ENCODE measurements at regions not wholly inside any gene's neighbourhood (a gene's known extent, or its start where the extent isn't known, plus 50 kb on each side); places are given as distances from the start of the nearest gene placed in this dataset.

DNA sequence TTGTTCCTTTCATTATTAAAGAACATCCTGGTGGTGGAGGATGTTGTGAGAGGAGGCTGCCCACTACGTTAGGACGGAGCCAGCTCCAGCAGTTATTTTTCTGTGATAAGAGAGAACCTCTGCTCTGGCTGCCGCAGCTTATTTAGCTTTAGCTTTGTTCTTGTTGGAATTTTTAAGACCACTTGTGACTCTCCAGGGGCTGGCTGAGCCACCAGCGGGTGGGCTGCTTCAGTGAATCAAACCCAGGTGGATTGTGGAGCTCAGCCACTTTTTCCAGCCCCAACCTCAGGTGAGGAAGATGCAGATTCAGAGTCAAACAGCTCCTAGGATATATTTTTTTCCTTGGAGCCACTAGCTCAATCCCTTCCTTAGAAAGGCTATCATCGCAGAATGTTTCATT, 83.1 kb upstream of the CTTNBP2NL start:
- TF ChIP-seq, protein P1, sequence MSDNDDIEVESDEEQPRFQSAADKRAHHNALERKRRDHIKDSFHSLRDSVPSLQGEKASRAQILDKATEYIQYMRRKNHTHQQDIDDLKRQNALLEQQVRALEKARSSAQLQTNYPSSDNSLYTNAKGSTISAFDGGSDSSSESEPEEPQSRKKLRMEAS (IDR thresholded peaks at IDR 0.05) = no peak
- TF ChIP-seq TCF12 (IDR thresholded peaks at IDR 0.05; ENCODE audit: low read depth) (no peak), REST (IDR thresholded peaks at IDR 0.05; ENCODE audit: low read depth) (no peak), YY1 (IDR thresholded peaks at IDR 0.05; ENCODE audit: low read depth) (no peak)

Measured in Ishikawa (cell line).